A549 (cell line): ENCODE measurements at regions not wholly inside any gene's neighbourhood (a gene's known extent, or its start where the extent isn't known, plus 50 kb on each side); places are given as distances from the start of the nearest gene placed in this dataset.

ENCODE experiments used
- E2F6 ChIP-seq: IDR thresholded peaks from 2 replicates; pipeline ENCODE4 v1.6.1; 2012; ENCODE audit warnings: low read depth, borderline replicate concordance
- EP300 ChIP-seq, 2 experiments: fragments of >200 bp; sonication (Bioruptor Twin); formaldehyde crosslinking; IDR thresholded peaks; 2 replicates in 1 of 2; 3 replicates in 1 of 2; pipeline ENCODE4 v1.6.1; 2016 to 2017
- HEYL ChIP-seq: fragments of 250-450 bp; sonication (Bioruptor Pico); IDR thresholded peaks from 2 replicates; pipeline ENCODE4 v1.8.0; 2021; ENCODE audit warnings: mild to moderate bottlenecking, moderate library complexity
- HOXB5 ChIP-seq: fragments of 250-450 bp; sonication (Bioruptor Pico); IDR thresholded peaks from 2 replicates; pipeline ENCODE4 v1.5.0; 2020; ENCODE audit warnings: mild to moderate bottlenecking, moderate library complexity
- KDM5A ChIP-seq: fragments of 200-600 bp; sonication (generic); IDR thresholded peaks from 2 replicates; pipeline ENCODE4 v1.6.1; 2016; ENCODE audit warnings: antibody characterized with exemption, mild to moderate bottlenecking
- NR3C1 ChIP-seq: fragments of >200 bp; sonication (Bioruptor Twin); formaldehyde crosslinking; IDR thresholded peaks from 3 replicates; pipeline ENCODE4 v1.6.1; 2017
- POLR2A ChIP-seq: IDR thresholded peaks from 2 replicates; pipeline ENCODE4 v1.6.1; 2012; ENCODE audit warnings: mild to moderate bottlenecking, low read length
- RAD21 ChIP-seq, 2 experiments: fragments of >200 bp in 1 of 2; sonication (Bioruptor Twin) in 1 of 2; formaldehyde crosslinking in 1 of 2; IDR thresholded peaks in 1 of 2; conservative IDR thresholded peaks in 1 of 2; 2 replicates in 1 of 2; 3 replicates in 1 of 2; pipeline ENCODE4 v1.6.1; 2012 to 2018; ENCODE audit warnings: inconsistent platforms in 1 of 2
- RCOR1 ChIP-seq: fragments of 150-350 bp; IDR thresholded peaks from 2 replicates; pipeline ENCODE4 v1.6.1; 2014; ENCODE audit warnings: antibody characterized with exemption, low read length, low read depth
- REST ChIP-seq: fragments of 200-600 bp; sonication (generic); IDR thresholded peaks from 2 replicates; pipeline ENCODE4 v1.6.1; 2016; ENCODE audit warnings: antibody characterized with exemption, mild to moderate bottlenecking, moderate library complexity
- RFX5 ChIP-seq: fragments of 450-650 bp; IDR thresholded peaks from 2 replicates; pipeline ENCODE4 v1.7.1; 2014; ENCODE audit warnings: antibody characterized with exemption, mild to moderate bottlenecking, moderate library complexity
- ZNF302 ChIP-seq: fragments of 250-450 bp; sonication (Bioruptor Pico); IDR thresholded peaks from 2 replicates; pipeline ENCODE4 v1.9.0; 2021; ENCODE audit warnings: inconsistent platforms, mild to moderate bottlenecking, moderate library complexity
- TF ChIP-seq, protein P1 (sequence below): fragments of >200 bp; sonication (Bioruptor Twin); formaldehyde crosslinking; IDR thresholded peaks from 3 replicates; pipeline ENCODE4 v1.5.1; 2016
- TF ChIP-seq, protein P2 (sequence below): IDR thresholded peaks from 2 replicates; pipeline ENCODE4 v1.6.1; 2012

GRCh38 chr1:101136739-101137138 is 100.1 kb upstream of the S1PR1 start:
- TF ChIP-seq, protein P1, sequence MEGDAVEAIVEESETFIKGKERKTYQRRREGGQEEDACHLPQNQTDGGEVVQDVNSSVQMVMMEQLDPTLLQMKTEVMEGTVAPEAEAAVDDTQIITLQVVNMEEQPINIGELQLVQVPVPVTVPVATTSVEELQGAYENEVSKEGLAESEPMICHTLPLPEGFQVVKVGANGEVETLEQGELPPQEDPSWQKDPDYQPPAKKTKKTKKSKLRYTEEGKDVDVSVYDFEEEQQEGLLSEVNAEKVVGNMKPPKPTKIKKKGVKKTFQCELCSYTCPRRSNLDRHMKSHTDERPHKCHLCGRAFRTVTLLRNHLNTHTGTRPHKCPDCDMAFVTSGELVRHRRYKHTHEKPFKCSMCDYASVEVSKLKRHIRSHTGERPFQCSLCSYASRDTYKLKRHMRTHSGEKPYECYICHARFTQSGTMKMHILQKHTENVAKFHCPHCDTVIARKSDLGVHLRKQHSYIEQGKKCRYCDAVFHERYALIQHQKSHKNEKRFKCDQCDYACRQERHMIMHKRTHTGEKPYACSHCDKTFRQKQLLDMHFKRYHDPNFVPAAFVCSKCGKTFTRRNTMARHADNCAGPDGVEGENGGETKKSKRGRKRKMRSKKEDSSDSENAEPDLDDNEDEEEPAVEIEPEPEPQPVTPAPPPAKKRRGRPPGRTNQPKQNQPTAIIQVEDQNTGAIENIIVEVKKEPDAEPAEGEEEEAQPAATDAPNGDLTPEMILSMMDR = no peak
- TF ChIP-seq, protein P2, sequence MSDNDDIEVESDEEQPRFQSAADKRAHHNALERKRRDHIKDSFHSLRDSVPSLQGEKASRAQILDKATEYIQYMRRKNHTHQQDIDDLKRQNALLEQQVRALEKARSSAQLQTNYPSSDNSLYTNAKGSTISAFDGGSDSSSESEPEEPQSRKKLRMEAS = no peak
- TF ChIP-seq RAD21 (conservative IDR thresholded peaks at IDR 0.05 in 1 of 2, IDR thresholded peaks at IDR 0.05 in 1 of 2) (no peak; a peak in 1 of 5 replicates), RFX5 (no peak), REST (no peak), EP300 (IDR thresholded peaks at IDR 0.05) (no peak), POLR2A (no peak), HOXB5 (CRISPR knock-in tag) (no peak), HEYL (CRISPR knock-in tag) (no peak), E2F6 (no peak), RCOR1 (no peak), ZNF302 (CRISPR knock-in tag) (no peak), NR3C1 (no peak), KDM5A (no peak)
